ENCODE measurements at regions not wholly inside any gene's neighbourhood (a gene's known extent, or its start where the extent isn't known, plus 50 kb on each side); places are given as distances from the start of the nearest gene placed in this dataset.

- H3K9me3 ChIP-seq (replicated peaks; ENCODE audit: insufficient read depth, low read length): no peaks in the 10 kb centered on the region
- no peak overlapping the region for H3K4me3 ChIP-seq (ENCODE audit: low read length)
- no peak for DNase-seq
- no peaks in the 10 kb centered on the region for H3K27me3 ChIP-seq (replicated peaks; ENCODE audit: insufficient read depth, low read length)
- H2AFZ ChIP-seq (ENCODE audit: low read length): no peak overlapping the region
- H3K4me2 ChIP-seq (ENCODE audit: low read depth, low read length): no peak overlapping the region
- TF ChIP-seq EZH2 (optimal IDR thresholded peaks at IDR 0.05; ENCODE audit: low read depth, low read length): no peak
- TF ChIP-seq EZH2phosphoT487 (IDR thresholded peaks at IDR 0.05; ENCODE audit: low read length): no peak
- H3K36me3 ChIP-seq (replicated peaks; ENCODE audit: insufficient read depth, low read length): no peaks in the 10 kb centered on the region
- H3K4me1 ChIP-seq (ENCODE audit: low read length): no peaks in the 10 kb centered on the region
- no peak overlapping the region for H3K27ac ChIP-seq (ENCODE audit: low read length)
- no peaks in the 10 kb centered on the region for H3K9me2 ChIP-seq (replicated peaks; ENCODE audit: insufficient read depth, low read length)
- H3K9ac ChIP-seq (ENCODE audit: low read length): no peak overlapping the region
- H3K79me2 ChIP-seq (ENCODE audit: low read length): no peaks in the 10 kb centered on the region
- no peaks in the 10 kb centered on the region for H4K20me1 ChIP-seq (ENCODE audit: insufficient read depth, low read length)
- H3F3A ChIP-seq (ENCODE audit: insufficient read depth, low read length): no peaks in the 10 kb centered on the region
Measured at GRCh38 chr6:55009131-55009530, 162.6 kb downstream of the FAM83B start.

GRCh38 chr6:55011034-55011433, 163.3 kb upstream of the HCRTR2 start:
- H2AFZ ChIP-seq (ENCODE audit: low read length): no peak overlapping the region
- H3K9me3 ChIP-seq (replicated peaks; ENCODE audit: insufficient read depth, low read length): no peaks in the 10 kb centered on the region
- no peaks in the 10 kb centered on the region for H4K20me1 ChIP-seq (ENCODE audit: insufficient read depth, low read length)
- H3F3A ChIP-seq (ENCODE audit: insufficient read depth, low read length): no peaks in the 10 kb centered on the region
- H3K4me2 ChIP-seq (ENCODE audit: low read depth, low read length): no peak overlapping the region
- no peak overlapping the region for H3K4me3 ChIP-seq (ENCODE audit: low read length)
- H3K36me3 ChIP-seq (replicated peaks; ENCODE audit: insufficient read depth, low read length): no peaks in the 10 kb centered on the region
- no peak overlapping the region for H3K27ac ChIP-seq (ENCODE audit: low read length)
- H3K9me2 ChIP-seq (replicated peaks; ENCODE audit: insufficient read depth, low read length): no peaks in the 10 kb centered on the region
- TF ChIP-seq EZH2 (optimal IDR thresholded peaks at IDR 0.05; ENCODE audit: low read depth, low read length): no peak
- TF ChIP-seq EZH2phosphoT487 (IDR thresholded peaks at IDR 0.05; ENCODE audit: low read length): no peak
- 0 out of 2 replicates have a peak, but pooled peaks have one; percentile 6 for TF ChIP-seq CTCF (IDR thresholded peaks at IDR 0.05; ENCODE audit: low read length)
- no peaks in the 10 kb centered on the region for H3K79me2 ChIP-seq (ENCODE audit: low read length)
- H3K27me3 ChIP-seq (replicated peaks; ENCODE audit: insufficient read depth, low read length): no peaks in the 10 kb centered on the region
- no peaks in the 10 kb centered on the region for H3K4me1 ChIP-seq (ENCODE audit: low read length)
- no peak overlapping the region for H3K9ac ChIP-seq (ENCODE audit: low read length)
- no peak for DNase-seq

DNA sequence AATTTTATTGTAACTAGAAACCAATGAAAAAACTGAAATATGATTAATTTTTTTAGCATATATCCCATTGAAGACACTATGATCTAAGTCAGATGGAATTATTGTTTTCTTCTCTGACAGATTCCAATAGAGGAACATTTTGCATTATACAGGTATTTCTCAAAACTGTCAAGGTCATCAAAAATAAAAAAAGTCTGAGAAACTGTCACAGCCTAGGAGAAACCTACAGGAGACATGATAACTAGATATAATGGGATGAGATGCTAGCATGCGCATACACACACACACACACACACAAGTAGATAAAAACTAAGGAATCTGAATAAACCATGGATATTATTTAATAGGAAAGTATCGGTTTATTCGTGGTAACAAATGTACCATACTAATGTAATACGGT, 161.9 kb upstream of the HCRTR2 start:
- H3K9ac ChIP-seq (ENCODE audit: low read length): no peak overlapping the region
- TF ChIP-seq CTCF (IDR thresholded peaks at IDR 0.05; ENCODE audit: low read length) (no peak), EZH2 (optimal IDR thresholded peaks at IDR 0.05; ENCODE audit: low read depth, low read length) (no peak), EZH2phosphoT487 (IDR thresholded peaks at IDR 0.05; ENCODE audit: low read length) (no peak)
- H3K4me3 ChIP-seq (ENCODE audit: low read length): no peak overlapping the region
- H3K9me2 ChIP-seq (replicated peaks; ENCODE audit: insufficient read depth, low read length): no peaks in the 10 kb centered on the region
- H3F3A ChIP-seq (ENCODE audit: insufficient read depth, low read length): no peaks in the 10 kb centered on the region
- H3K27ac ChIP-seq (ENCODE audit: low read length): no peak overlapping the region
- H3K79me2 ChIP-seq (ENCODE audit: low read length): no peaks in the 10 kb centered on the region
- no peak overlapping the region for H3K4me2 ChIP-seq (ENCODE audit: low read depth, low read length)
- DNase-seq: no peak
- H3K4me1 ChIP-seq (ENCODE audit: low read length): no peaks in the 10 kb centered on the region
- no peaks in the 10 kb centered on the region for H3K9me3 ChIP-seq (replicated peaks; ENCODE audit: insufficient read depth, low read length)
- H3K27me3 ChIP-seq (replicated peaks; ENCODE audit: insufficient read depth, low read length): no peaks in the 10 kb centered on the region
- no peak overlapping the region for H2AFZ ChIP-seq (ENCODE audit: low read length)
- H3K36me3 ChIP-seq (replicated peaks; ENCODE audit: insufficient read depth, low read length): no peaks in the 10 kb centered on the region
- H4K20me1 ChIP-seq (ENCODE audit: insufficient read depth, low read length): no peaks in the 10 kb centered on the region

- no peak for DNase-seq
- no peaks in the 10 kb centered on the region for H4K20me1 ChIP-seq (ENCODE audit: insufficient read depth, low read length)
- H3K79me2 ChIP-seq (ENCODE audit: low read length): no peaks in the 10 kb centered on the region
- H3K9me3 ChIP-seq (replicated peaks; ENCODE audit: insufficient read depth, low read length): no peaks in the 10 kb centered on the region
- no peak overlapping the region for H3K27ac ChIP-seq (ENCODE audit: low read length)
- no peak overlapping the region for H2AFZ ChIP-seq (ENCODE audit: low read length)
- H3K36me3 ChIP-seq (replicated peaks; ENCODE audit: insufficient read depth, low read length): no peaks in the 10 kb centered on the region
- H3K27me3 ChIP-seq (replicated peaks; ENCODE audit: insufficient read depth, low read length): no peaks in the 10 kb centered on the region
- H3K4me2 ChIP-seq (ENCODE audit: low read depth, low read length): no peak overlapping the region
- H3F3A ChIP-seq (ENCODE audit: insufficient read depth, low read length): no peaks in the 10 kb centered on the region
- H3K4me3 ChIP-seq (ENCODE audit: low read length): no peak overlapping the region
- H3K4me1 ChIP-seq (ENCODE audit: low read length): no peaks in the 10 kb centered on the region
- H3K9ac ChIP-seq (ENCODE audit: low read length): no peak overlapping the region
- H3K9me2 ChIP-seq (replicated peaks; ENCODE audit: insufficient read depth, low read length): no peaks in the 10 kb centered on the region
- no peak for TF ChIP-seq EZH2 (optimal IDR thresholded peaks at IDR 0.05; ENCODE audit: low read depth, low read length)
- TF ChIP-seq EZH2phosphoT487 (IDR thresholded peaks at IDR 0.05; ENCODE audit: low read length): no peak
- TF ChIP-seq CTCF (IDR thresholded peaks at IDR 0.05; ENCODE audit: low read length): no peak
Measured at GRCh38 chr6:55014321-55015088, 159.8 kb upstream of the HCRTR2 start.
